Osteoblast (primary cell): ENCODE measurements at regions not wholly inside any gene's neighbourhood (a gene's known extent, or its start where the extent isn't known, plus 50 kb on each side); places are given as distances from the start of the nearest gene placed in this dataset.
"Not testable (repeated sequence)": the region's sequence is repeated elsewhere in the genome, so short reads cannot be mapped to it uniquely, and the experiment has no call there.

ENCODE experiments used
- DNase-seq: peaks from one replicate; pipeline ENCODE4 v3.0.0; 2011; ENCODE audit warnings: low spot score, mixed read lengths; ENCODE audit not compliant: insufficient read length; ENCODE audit errors: missing footprints
- H2AFZ ChIP-seq: 2 replicates; pipeline ENCODE4 v1.6.0; 2011; ENCODE audit warnings: mild to moderate bottlenecking, low read length
- H3K27ac ChIP-seq: 2 replicates; pipeline ENCODE4 v1.5.1; 2011; ENCODE audit warnings: mild to moderate bottlenecking, low read depth, low read length, moderate library complexity
- H3K27me3 ChIP-seq: 2 replicates; pipeline ENCODE4 v1.6.0; 2012; ENCODE audit warnings: mild to moderate bottlenecking, control low read depth, inconsistent platforms, low read length, moderate library complexity; ENCODE audit not compliant: insufficient read depth
- H3K36me3 ChIP-seq: 2 replicates; pipeline ENCODE4 v1.5.1; 2011; ENCODE audit warnings: mild to moderate bottlenecking, low read length, control low read depth, moderate library complexity; ENCODE audit not compliant: insufficient read depth
- H3K4me1 ChIP-seq: 2 replicates; pipeline ENCODE4 v1.5.1; 2011; ENCODE audit warnings: mild to moderate bottlenecking, low read length, control low read depth, moderate library complexity; ENCODE audit not compliant: insufficient read depth
- H3K4me2 ChIP-seq: 2 replicates; pipeline ENCODE4 v1.6.0; 2011; ENCODE audit warnings: mild to moderate bottlenecking, low read length; ENCODE audit not compliant: insufficient read depth
- H3K4me3 ChIP-seq: fragments of 200-600 bp; sonication (generic); 3 replicates; pipeline ENCODE4 v1.5.1; 2012; ENCODE audit warnings: mild to moderate bottlenecking, low read length, inconsistent platforms; ENCODE audit not compliant: insufficient read depth
- H3K79me2 ChIP-seq: 2 replicates; pipeline ENCODE4 v1.6.0; 2012; ENCODE audit warnings: mild to moderate bottlenecking, low read length, control low read depth, inconsistent platforms; ENCODE audit not compliant: insufficient read depth
- H3K9me3 ChIP-seq: 2 replicates; pipeline ENCODE4 v1.5.1; 2011; ENCODE audit warnings: low read depth, low read length, control low read depth
- H4K20me1 ChIP-seq: 2 replicates; pipeline ENCODE4 v1.6.0; 2012; ENCODE audit warnings: mild to moderate bottlenecking, low read length, control low read depth; ENCODE audit not compliant: insufficient read depth
- TF ChIP-seq, protein P1 (sequence below): IDR thresholded peaks from 2 replicates; pipeline ENCODE4 v1.5.1; 2011; ENCODE audit warnings: mild to moderate bottlenecking, low read depth, low read length, moderate library complexity; ENCODE audit errors: extremely low read depth

DNA sequence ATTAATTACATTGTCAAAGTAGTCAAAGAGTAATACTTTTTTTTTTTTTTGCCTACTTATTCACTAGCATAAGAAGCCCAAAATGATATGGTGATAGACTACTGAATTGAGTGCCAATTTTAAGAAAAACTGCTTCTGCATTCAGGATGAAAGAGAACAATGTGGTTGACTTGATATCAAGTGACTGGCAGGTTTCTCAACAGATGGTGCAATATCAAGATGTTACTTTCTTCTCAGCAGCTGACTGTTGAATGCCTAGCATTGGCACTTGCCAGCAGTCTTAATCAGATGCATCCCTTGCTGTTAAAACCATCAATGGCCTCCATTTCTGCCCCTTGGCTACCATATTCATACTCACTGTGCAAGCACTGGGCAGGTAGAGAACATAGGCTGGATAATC lies 863.2 kb downstream of the GBE1 start:
- H3K36me3 ChIP-seq, result no peaks in the 10 kb centered on the region
- H4K20me1 ChIP-seq, result no peaks in the 10 kb centered on the region
- H2AFZ ChIP-seq, result no peak overlapping the region
- H3K4me3 ChIP-seq, result no peak overlapping the region
- no peak for DNase-seq
- no peaks in the 10 kb centered on the region for H3K79me2 ChIP-seq
- no peaks in the 10 kb centered on the region for H3K9me3 ChIP-seq
- H3K4me2 ChIP-seq, result no peak overlapping the region
- no peak overlapping the region for H3K27ac ChIP-seq
- TF ChIP-seq, protein P1, sequence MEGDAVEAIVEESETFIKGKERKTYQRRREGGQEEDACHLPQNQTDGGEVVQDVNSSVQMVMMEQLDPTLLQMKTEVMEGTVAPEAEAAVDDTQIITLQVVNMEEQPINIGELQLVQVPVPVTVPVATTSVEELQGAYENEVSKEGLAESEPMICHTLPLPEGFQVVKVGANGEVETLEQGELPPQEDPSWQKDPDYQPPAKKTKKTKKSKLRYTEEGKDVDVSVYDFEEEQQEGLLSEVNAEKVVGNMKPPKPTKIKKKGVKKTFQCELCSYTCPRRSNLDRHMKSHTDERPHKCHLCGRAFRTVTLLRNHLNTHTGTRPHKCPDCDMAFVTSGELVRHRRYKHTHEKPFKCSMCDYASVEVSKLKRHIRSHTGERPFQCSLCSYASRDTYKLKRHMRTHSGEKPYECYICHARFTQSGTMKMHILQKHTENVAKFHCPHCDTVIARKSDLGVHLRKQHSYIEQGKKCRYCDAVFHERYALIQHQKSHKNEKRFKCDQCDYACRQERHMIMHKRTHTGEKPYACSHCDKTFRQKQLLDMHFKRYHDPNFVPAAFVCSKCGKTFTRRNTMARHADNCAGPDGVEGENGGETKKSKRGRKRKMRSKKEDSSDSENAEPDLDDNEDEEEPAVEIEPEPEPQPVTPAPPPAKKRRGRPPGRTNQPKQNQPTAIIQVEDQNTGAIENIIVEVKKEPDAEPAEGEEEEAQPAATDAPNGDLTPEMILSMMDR, result no peak
- H3K4me1 ChIP-seq, result no peaks in the 10 kb centered on the region
- no peaks in the 10 kb centered on the region for H3K27me3 ChIP-seq

DNA sequence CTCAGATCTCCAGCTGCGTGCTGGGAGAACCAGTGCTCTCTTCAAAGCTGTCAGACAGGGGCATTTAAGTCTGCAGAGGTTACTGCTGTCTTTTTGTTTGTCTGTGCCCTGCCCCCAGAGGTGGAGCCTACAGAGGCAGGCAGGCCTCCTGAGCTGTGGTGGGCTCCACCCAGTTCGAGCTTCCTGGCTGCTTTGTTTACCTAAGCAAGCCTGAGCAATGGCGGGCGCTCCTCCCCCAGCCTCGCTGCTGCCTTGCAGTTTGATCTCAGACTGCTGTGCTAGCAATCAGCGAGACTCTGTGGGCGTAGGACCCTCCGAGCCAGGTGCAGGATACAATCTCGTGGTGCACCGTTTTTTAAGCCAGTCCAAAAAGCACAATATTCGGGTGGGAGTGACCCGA lies 864.4 kb downstream of the GBE1 start:
- H2AFZ ChIP-seq, DNase-seq, H3K79me2 ChIP-seq, H3K27me3 ChIP-seq, H3K4me1 ChIP-seq, H3K9me3 ChIP-seq, H3K36me3 ChIP-seq, H4K20me1 ChIP-seq, H3K4me3 ChIP-seq, H3K4me2 ChIP-seq, H3K27ac ChIP-seq: not testable (repeated sequence)

DNA sequence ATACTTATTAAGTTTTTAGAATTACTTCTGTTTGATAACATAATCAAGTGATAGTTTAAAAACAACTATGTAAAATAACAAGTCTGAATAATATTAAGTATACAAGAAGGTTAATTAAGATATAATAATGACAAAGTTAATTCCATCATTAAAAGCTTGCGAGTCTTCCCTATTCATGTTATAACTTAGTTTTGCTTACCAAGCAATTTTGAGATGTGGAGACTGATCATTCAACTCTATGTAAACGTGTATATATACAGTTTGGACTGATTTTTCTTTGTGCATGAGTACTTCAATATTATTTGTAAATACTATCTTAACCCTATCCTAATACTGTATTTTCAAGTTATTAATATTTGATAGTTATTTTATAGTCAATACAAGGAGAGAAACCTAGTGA lies 870.9 kb downstream of the GBE1 start:
- Histone ChIP-seq H3K4me2 (no peak overlapping the region), H2AFZ (no peak overlapping the region), H4K20me1 (no peaks in the 10 kb centered on the region), H3K4me3 (no peak overlapping the region), H3K79me2 (no peaks in the 10 kb centered on the region), H3K4me1 (no peaks in the 10 kb centered on the region), H3K27me3 (no peaks in the 10 kb centered on the region), H3K36me3 (no peaks in the 10 kb centered on the region), H3K27ac (no peak overlapping the region), H3K9me3 (no peaks in the 10 kb centered on the region)
- TF ChIP-seq, protein P1, result no peak
- DNase-seq, result no peak

DNA sequence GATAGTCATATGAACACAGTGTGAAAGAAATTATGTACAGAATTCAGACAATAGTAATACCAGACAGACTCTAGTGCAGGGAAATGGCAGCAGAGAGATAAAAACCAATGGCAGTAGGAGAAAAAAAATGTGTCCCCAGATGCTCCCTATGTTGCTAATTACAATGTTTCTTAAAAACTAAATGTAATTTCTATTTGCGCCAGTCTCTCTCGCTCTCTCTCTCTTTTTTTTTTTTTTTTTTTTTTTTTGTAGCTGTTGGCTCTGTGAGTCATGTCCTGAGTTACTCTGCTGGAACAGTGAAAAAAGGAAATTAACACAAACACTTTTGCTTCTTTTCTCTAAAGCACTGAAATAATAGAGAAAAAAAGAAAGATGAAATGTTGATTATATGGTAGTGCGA lies 871.9 kb downstream of the GBE1 start:
- H3K79me2 ChIP-seq, result no peaks in the 10 kb centered on the region
- H3K9me3 ChIP-seq, result no peaks in the 10 kb centered on the region
- H3K27me3 ChIP-seq, result no peaks in the 10 kb centered on the region
- H3K4me3 ChIP-seq, result no peak overlapping the region
- no peak overlapping the region for H2AFZ ChIP-seq
- no peak for DNase-seq
- no peak overlapping the region for H3K27ac ChIP-seq
- no peaks in the 10 kb centered on the region for H3K4me1 ChIP-seq
- H3K36me3 ChIP-seq, result no peaks in the 10 kb centered on the region
- TF ChIP-seq, protein P1, result no peak
- no peaks in the 10 kb centered on the region for H4K20me1 ChIP-seq
- no peak overlapping the region for H3K4me2 ChIP-seq
